ENCODE measurements at regions not wholly inside any gene's neighbourhood (a gene's known extent, or its start where the extent isn't known, plus 50 kb on each side); places are given as distances from the start of the nearest gene placed in this dataset.

DNA sequence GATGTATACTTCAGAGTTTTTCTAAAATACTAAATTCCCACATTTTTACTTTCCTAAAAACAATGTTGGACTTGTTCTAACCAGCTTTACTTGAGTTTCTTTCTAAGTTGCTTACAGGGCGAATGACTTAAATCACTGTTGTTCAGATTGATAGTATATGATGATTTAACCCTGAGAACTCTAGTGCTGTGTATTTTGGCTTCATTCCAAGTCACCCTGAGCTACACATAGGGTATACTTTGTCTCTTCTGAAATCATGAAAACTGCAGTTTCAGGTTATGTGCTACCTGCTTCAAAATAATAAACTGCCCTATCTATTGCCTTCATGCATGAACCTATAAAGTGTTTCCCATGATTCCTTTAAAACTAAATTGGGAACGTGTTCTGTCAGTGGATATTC, 162.5 kb upstream of the PDE3A start:
- no peak for TF ChIP-seq EP300 (IDR thresholded peaks at IDR 0.05)
- TF ChIP-seq, protein P1, sequence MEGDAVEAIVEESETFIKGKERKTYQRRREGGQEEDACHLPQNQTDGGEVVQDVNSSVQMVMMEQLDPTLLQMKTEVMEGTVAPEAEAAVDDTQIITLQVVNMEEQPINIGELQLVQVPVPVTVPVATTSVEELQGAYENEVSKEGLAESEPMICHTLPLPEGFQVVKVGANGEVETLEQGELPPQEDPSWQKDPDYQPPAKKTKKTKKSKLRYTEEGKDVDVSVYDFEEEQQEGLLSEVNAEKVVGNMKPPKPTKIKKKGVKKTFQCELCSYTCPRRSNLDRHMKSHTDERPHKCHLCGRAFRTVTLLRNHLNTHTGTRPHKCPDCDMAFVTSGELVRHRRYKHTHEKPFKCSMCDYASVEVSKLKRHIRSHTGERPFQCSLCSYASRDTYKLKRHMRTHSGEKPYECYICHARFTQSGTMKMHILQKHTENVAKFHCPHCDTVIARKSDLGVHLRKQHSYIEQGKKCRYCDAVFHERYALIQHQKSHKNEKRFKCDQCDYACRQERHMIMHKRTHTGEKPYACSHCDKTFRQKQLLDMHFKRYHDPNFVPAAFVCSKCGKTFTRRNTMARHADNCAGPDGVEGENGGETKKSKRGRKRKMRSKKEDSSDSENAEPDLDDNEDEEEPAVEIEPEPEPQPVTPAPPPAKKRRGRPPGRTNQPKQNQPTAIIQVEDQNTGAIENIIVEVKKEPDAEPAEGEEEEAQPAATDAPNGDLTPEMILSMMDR (IDR thresholded peaks at IDR 0.05), result no peak

All from sigmoid colon (tissue), 4 donors.